ENCODE measurements at regions not wholly inside any gene's neighbourhood (a gene's known extent, or its start where the extent isn't known, plus 50 kb on each side); places are given as distances from the start of the nearest gene placed in this dataset.

DNA sequence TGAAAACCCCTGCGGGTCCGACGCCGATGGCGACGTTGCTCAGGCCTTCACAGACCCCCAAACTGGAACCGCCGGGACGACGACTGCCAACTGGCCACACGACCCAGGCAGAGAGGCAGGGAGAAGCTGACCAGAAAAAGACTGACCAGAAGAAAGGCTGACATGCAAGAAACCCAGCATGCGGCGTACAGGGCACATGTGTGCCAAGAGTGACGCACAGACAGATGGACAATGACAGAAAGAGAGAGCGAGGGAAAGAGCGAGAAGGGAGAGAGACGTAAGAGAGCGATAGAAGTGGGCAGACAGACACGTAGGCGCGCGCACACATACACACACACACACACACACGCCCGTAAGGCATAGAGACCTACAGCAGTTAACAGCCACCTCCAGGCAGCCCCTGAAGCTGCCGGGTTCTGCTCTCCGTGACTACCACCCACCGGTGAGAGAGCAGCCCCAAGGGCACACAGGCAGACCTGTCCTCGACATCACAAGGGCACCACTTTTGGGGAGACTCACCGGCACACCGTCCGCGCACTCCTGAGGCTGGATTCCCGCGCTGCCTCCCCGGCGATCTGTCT is 67.2 kb upstream of the ZNF527 start:
- no peak for ATAC-seq
- Histone ChIP-seq H3K27me3 (no peaks in the 10 kb centered on the region), H3K4me3 (peak overlapping the region in 3 of 4 donors; percentile 31 to 44 (median 38)), H3K27ac (peak overlapping the region in 1 of 4 donors; percentile 36), H3K4me1 (no peaks in the 10 kb centered on the region), H3K9me3 (no peaks in the 10 kb centered on the region), H3K36me3 (no peaks in the 10 kb centered on the region)
- no peak for TF ChIP-seq POLR2A (IDR thresholded peaks at IDR 0.05)
- TF ChIP-seq CTCF (IDR thresholded peaks at IDR 0.05 in 4 of 5, conservative IDR thresholded peaks at IDR 0.05 in 1 of 5): no peak
- no peak for DNase-seq
- intact Hi-C loops (cut with DNase I; ENCODE audit: low total_unique reads) (no loop called here), in situ Hi-C loops (cut with MboI; ENCODE audit: low sequenced_read_pairs in 4 of 4) (no loop called here)

DNA sequence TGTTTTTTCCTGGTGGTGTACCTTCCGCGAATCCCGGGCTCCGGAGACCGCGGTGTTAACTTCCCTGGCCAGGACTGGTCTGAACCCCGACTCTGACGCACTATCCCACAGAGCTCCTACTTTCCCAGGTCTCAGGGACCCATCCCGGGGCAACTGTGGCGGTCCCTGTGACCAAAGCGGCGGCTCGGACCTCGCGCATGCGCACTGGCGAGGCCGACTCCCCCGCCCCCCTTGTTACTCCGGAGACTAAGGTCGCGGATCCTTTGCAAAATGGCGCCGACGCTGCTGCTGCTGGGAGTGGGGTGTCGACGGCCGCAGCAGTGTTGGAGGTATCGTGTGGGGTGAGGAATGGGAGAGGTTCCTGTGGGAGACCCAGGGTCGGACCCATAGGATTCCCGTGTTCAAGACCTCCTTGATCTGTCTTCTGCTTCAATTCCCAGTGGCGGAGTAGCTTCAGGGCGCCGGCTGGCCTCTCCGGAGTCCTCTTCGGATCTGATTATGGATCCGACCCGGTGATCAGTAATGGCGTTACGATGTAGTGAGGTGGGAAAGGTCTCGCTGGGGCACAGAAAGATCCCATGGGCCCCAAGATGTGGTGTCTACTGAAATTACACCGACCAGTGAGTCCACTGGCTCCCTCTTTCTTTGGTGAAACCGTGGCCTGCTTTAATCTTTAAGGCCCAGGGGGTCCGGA is 66.6 kb upstream of the ZNF527 start:
- TF ChIP-seq CTCF (IDR thresholded peaks at IDR 0.05 in 4 of 5, conservative IDR thresholded peaks at IDR 0.05 in 1 of 5) (no peak), POLR2A (IDR thresholded peaks at IDR 0.05) (no peak)
- H3K27me3 ChIP-seq: no peaks in the 10 kb centered on the region
- no peaks in the 10 kb centered on the region for H3K9me3 ChIP-seq
- H3K27ac ChIP-seq: peak overlapping the region in 1 of 4 donors; percentile 36
- ATAC-seq: no peak
- H3K4me1 ChIP-seq: no peaks in the 10 kb centered on the region
- H3K36me3 ChIP-seq: no peaks in the 10 kb centered on the region
- peak overlapping the region in 3 of 4 donors; percentile 31 to 44 (median 38) for H3K4me3 ChIP-seq
- intact Hi-C loops (cut with DNase I; ENCODE audit: low total_unique reads): no loop called here
- DNase-seq: no peak
- in situ Hi-C loops (cut with MboI; ENCODE audit: low sequenced_read_pairs in 4 of 4): no loop called here

DNA sequence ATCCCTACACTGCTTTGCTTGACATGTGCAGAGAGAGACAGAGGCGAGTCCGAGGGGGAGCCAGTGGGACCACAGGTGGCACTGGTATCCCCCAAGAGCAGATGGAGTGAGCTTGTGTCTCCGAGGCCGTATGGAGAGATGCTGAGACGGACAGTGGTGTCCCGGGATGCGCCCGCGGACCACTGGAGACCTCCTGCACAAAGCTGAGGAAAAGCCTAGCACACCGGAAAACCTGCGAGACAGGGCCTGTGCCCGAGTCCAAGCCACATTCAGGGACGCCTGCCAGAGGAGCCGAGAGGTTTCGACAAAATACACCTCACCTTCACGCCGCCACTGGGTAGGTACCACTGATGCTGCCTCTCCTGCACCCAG is 66.0 kb upstream of the ZNF527 start:
- no peaks in the 10 kb centered on the region for H3K9me3 ChIP-seq
- H3K27ac ChIP-seq: no peak overlapping the region
- H3K36me3 ChIP-seq: no peaks in the 10 kb centered on the region
- intact Hi-C loops (cut with DNase I; ENCODE audit: low total_unique reads): no loop called here
- H3K27me3 ChIP-seq: no peaks in the 10 kb centered on the region
- DNase-seq (no peak), ATAC-seq (no peak)
- H3K4me1 ChIP-seq: no peaks in the 10 kb centered on the region
- TF ChIP-seq CTCF (IDR thresholded peaks at IDR 0.05 in 4 of 5, conservative IDR thresholded peaks at IDR 0.05 in 1 of 5): no peak
- no peak for TF ChIP-seq POLR2A (IDR thresholded peaks at IDR 0.05)
- H3K4me3 ChIP-seq: no peak overlapping the region
- in situ Hi-C loops (cut with MboI; ENCODE audit: low sequenced_read_pairs in 4 of 4): no loop called here

DNA sequence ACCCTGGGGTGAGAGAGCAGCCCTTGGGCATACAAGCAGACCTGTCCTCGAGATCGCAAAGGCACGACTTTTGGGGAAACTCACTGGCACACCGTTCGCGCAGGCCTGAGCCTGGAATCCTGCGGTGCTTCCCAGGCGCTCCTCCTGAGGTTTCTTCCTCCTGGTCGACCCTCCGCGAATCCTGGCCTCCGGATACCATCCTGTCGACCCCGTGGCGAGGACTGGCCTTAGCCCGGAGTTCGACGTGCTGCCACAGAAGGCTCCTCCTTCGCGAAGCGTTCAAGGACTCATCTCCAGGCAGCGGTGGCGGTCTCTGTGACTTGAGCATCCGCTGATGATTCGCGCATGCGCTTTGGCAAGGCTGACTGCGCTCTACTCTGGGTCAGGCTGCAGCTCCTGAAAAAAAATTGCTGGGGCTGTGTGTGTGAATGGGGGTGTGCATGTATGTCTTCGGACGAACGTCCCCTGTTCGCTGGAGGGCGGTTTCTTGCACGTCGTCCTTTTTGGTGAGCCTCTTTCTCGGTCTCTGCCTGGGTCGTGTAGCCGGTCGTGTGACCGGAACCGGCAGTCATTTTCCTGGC is 64.4 kb upstream of the ZNF527 start:
- peaks cover 0 to 6% (median 0%) of the 10 kb centered on the region in 3 donors for H3K27me3 ChIP-seq
- TF ChIP-seq CTCF (IDR thresholded peaks at IDR 0.05 in 4 of 5, conservative IDR thresholded peaks at IDR 0.05 in 1 of 5) (no peak), POLR2A (IDR thresholded peaks at IDR 0.05) (no peak)
- intact Hi-C loops (cut with DNase I; ENCODE audit: low total_unique reads): no loop called here
- H3K4me1 ChIP-seq: no peaks in the 10 kb centered on the region
- no peak for DNase-seq
- H3K27ac ChIP-seq: no peak overlapping the region
- H3K9me3 ChIP-seq: no peaks in the 10 kb centered on the region
- no peak overlapping the region for H3K4me3 ChIP-seq
- in situ Hi-C loops (cut with MboI; ENCODE audit: low sequenced_read_pairs in 4 of 4): no loop called here
- no peak for ATAC-seq
- H3K36me3 ChIP-seq: no peaks in the 10 kb centered on the region

Data from gastrocnemius medialis (tissue), 4 donors.